IPS-20b (cell line): ENCODE measurements at regions not wholly inside any gene's neighbourhood (a gene's known extent, or its start where the extent isn't known, plus 50 kb on each side); places are given as distances from the start of the nearest gene placed in this dataset.

Experiments
- H3K27ac ChIP-seq: one replicate; pipeline ENCODE4 v1.5.1; 2013; ENCODE audit warnings: low read length
- H3K27me3 ChIP-seq: 2 replicates; pipeline ENCODE4 v1.6.1; 2013; ENCODE audit warnings: mild to moderate bottlenecking, low read length, inconsistent platforms; ENCODE audit not compliant: insufficient read depth
- H3K36me3 ChIP-seq: 2 replicates; pipeline ENCODE4 v1.6.1; 2013; ENCODE audit warnings: low read depth, mild to moderate bottlenecking, inconsistent platforms, low read length, moderate library complexity; ENCODE audit not compliant: insufficient read depth
- H3K4me1 ChIP-seq: 2 replicates; pipeline ENCODE4 v1.6.1; 2013; ENCODE audit warnings: mild to moderate bottlenecking, control low read depth, inconsistent platforms, low read length, moderate library complexity; ENCODE audit not compliant: insufficient read depth
- H3K4me3 ChIP-seq: 2 replicates; pipeline ENCODE4 v1.5.1; 2013; ENCODE audit warnings: mild to moderate bottlenecking, low read length, inconsistent platforms
- H3K9ac ChIP-seq: 2 replicates; pipeline ENCODE4 v1.6.1; 2013; ENCODE audit warnings: low read depth, mild to moderate bottlenecking, inconsistent platforms, low read length, moderate library complexity
- H3K9me3 ChIP-seq: 2 replicates; pipeline ENCODE4 v1.6.1; 2013; ENCODE audit warnings: mild to moderate bottlenecking, low read depth, low read length, inconsistent platforms; ENCODE audit not compliant: insufficient read depth

DNA sequence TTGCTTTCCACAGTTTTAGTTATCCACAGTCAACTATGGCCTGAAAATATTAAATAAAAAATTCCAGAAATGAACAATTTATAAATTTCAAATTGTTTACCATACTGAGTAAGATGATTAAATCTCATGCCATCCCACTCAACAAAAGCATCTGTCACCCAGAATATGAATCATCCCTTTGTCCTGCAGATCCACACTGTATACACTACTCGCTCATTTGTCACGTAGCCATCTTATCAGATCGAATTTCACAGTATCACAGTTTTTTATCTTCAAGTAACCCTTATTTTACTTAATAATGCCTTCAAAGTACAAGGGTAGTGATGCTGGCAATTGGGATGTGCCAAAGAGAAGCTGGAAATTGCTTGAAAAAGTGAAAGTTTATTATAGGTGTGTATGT lies 291.8 kb upstream of the LRATD1 start:
- H3K9ac ChIP-seq: no peak overlapping the region
- no peaks in the 10 kb centered on the region for H3K27me3 ChIP-seq
- H3K4me1 ChIP-seq: no peaks in the 10 kb centered on the region
- no peaks in the 10 kb centered on the region for H3K9me3 ChIP-seq
- no peaks in the 10 kb centered on the region for H3K36me3 ChIP-seq
- H3K4me3 ChIP-seq: no peak overlapping the region
- no peak overlapping the region for H3K27ac ChIP-seq

DNA sequence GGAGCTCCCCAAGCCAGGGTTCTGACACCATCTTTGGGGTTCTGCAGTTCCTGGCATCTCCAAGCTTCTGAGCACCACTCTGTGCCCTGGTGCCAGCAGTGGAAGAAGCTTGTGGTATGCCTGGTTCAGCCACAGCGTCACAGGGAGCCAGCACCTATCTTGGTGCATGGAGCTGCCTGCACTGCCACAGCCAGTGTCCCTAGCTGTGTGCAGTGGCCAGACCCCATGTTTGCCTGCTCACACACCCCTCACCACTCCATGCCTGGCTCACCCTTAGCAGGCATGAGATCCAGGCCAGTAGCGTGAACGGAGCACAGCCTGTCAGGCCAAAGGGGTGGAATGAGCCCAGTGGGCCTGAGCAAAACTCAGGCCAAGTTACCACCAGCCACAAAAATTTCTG lies 290.2 kb upstream of the LRATD1 start:
- Histone ChIP-seq H3K27ac (no peak overlapping the region), H3K36me3 (no peaks in the 10 kb centered on the region), H3K9ac (no peak overlapping the region), H3K4me3 (no peak overlapping the region), H3K27me3 (no peaks in the 10 kb centered on the region), H3K9me3 (no peaks in the 10 kb centered on the region), H3K4me1 (no peaks in the 10 kb centered on the region)

- no peaks in the 10 kb centered on the region for H3K27me3 ChIP-seq
- H3K36me3 ChIP-seq: no peaks in the 10 kb centered on the region
- no peaks in the 10 kb centered on the region for H3K4me1 ChIP-seq
- H3K4me3 ChIP-seq: no peak overlapping the region
- H3K27ac ChIP-seq: no peak overlapping the region
- H3K9ac ChIP-seq: no peak overlapping the region
- H3K9me3 ChIP-seq: no peaks in the 10 kb centered on the region
Measured at GRCh38 chr2:14344355-14344754, 288.2 kb upstream of the LRATD1 start.

DNA sequence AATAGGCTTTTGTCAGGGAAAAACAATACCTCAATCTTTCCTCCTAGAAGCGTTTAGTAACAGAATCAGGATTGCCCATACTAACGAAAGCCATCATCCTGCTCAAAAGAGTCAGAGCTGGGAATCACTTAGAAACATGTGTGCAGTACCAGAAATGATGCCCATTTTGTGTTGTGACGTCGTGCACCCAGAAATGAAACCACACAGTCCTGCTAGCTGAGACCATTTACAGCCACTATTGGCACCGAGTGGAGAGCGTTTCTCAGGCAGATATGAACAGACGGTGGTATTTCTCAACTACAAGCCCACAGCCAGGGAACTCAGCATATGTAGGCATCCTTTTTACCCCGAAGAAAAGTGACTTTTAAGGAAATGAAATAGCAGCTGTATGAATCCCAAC lies 284.3 kb upstream of the LRATD1 start:
- H3K27ac ChIP-seq: no peak overlapping the region
- H3K4me1 ChIP-seq: no peaks in the 10 kb centered on the region
- H3K4me3 ChIP-seq: no peak overlapping the region
- H3K9ac ChIP-seq: no peak overlapping the region
- H3K27me3 ChIP-seq: no peaks in the 10 kb centered on the region
- H3K9me3 ChIP-seq: no peaks in the 10 kb centered on the region
- H3K36me3 ChIP-seq: no peaks in the 10 kb centered on the region

- Histone ChIP-seq H3K27me3 (no peaks in the 10 kb centered on the region), H3K36me3 (no peaks in the 10 kb centered on the region), H3K4me1 (no peaks in the 10 kb centered on the region), H3K9ac (no peak overlapping the region), H3K9me3 (no peaks in the 10 kb centered on the region), H3K4me3 (no peak overlapping the region), H3K27ac (no peak overlapping the region)
Measured at GRCh38 chr2:14350856-14351255, 281.7 kb upstream of the LRATD1 start.

DNA sequence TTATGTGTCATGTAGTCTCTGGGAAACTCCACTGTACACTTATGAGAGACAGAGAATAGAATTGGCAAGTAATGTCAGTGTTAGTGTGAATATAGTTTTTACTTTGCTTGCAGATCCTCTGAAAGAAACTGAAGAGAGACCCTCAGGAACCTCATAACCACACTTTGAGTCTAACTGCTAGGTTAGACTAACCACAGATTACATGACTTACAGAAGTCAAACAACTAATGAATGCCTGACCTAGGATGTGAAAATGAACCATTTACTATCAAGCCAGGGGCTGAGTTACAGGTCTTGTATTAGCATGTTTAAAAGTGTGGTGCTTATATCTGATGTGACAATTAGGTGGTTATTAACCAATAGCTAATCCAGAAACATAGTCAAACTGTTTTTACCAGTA lies 280.4 kb upstream of the LRATD1 start:
- no peaks in the 10 kb centered on the region for H3K4me1 ChIP-seq
- H3K9ac ChIP-seq: no peak overlapping the region
- H3K36me3 ChIP-seq: no peaks in the 10 kb centered on the region
- H3K27ac ChIP-seq: no peak overlapping the region
- no peaks in the 10 kb centered on the region for H3K27me3 ChIP-seq
- no peaks in the 10 kb centered on the region for H3K9me3 ChIP-seq
- H3K4me3 ChIP-seq: no peak overlapping the region

GRCh38 chr2:14354231-14354630 lies 278.3 kb upstream of the LRATD1 start:
- H3K4me1 ChIP-seq: no peaks in the 10 kb centered on the region
- no peaks in the 10 kb centered on the region for H3K27me3 ChIP-seq
- no peak overlapping the region for H3K4me3 ChIP-seq
- no peaks in the 10 kb centered on the region for H3K9me3 ChIP-seq
- no peak overlapping the region for H3K9ac ChIP-seq
- H3K36me3 ChIP-seq: no peaks in the 10 kb centered on the region
- no peak overlapping the region for H3K27ac ChIP-seq

GRCh38 chr2:14355102-14355501 lies 277.4 kb upstream of the LRATD1 start:
- no peak overlapping the region for H3K4me3 ChIP-seq
- no peak overlapping the region for H3K9ac ChIP-seq
- no peaks in the 10 kb centered on the region for H3K27me3 ChIP-seq
- H3K36me3 ChIP-seq: no peaks in the 10 kb centered on the region
- no peaks in the 10 kb centered on the region for H3K9me3 ChIP-seq
- H3K4me1 ChIP-seq: no peaks in the 10 kb centered on the region
- H3K27ac ChIP-seq: no peak overlapping the region

DNA sequence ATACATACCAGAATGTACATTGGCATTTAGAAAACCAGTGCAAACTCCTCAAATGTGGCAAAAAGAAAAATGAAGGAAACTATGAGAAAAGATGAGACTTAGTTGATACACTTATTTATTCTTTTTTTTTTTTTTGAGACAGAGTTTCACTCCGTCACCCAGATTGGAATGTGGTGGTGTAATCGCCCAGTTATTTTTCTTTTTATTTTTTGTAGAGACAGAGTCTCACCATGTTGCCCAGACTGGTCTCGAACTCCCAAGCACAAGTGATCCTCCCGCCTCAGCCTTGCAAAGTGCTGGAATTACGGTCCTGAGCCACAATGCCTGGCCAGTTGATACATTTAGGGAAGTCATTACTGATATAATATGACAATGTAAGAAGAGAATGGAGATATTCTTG lies 274.2 kb upstream of the LRATD1 start:
- H3K27ac ChIP-seq: no peak overlapping the region
- H3K36me3 ChIP-seq: no peaks in the 10 kb centered on the region

GRCh38 chr2:14358774-14359173 lies 273.7 kb upstream of the LRATD1 start:
- Histone ChIP-seq H3K36me3 (no peaks in the 10 kb centered on the region), H3K9me3 (no peaks in the 10 kb centered on the region), H3K9ac (no peak overlapping the region), H3K27me3 (no peaks in the 10 kb centered on the region), H3K4me1 (no peaks in the 10 kb centered on the region), H3K4me3 (no peak overlapping the region), H3K27ac (no peak overlapping the region)

More for the DNA sequence above, 274.2 kb upstream of the LRATD1 start:
- H3K9me3 ChIP-seq: no peaks in the 10 kb centered on the region
- no peaks in the 10 kb centered on the region for H3K4me1 ChIP-seq
- H3K27me3 ChIP-seq: no peaks in the 10 kb centered on the region
- no peak overlapping the region for H3K9ac ChIP-seq
- no peak overlapping the region for H3K4me3 ChIP-seq

- Histone ChIP-seq H3K9ac (no peak overlapping the region), H3K4me3 (no peak overlapping the region), H3K4me1 (no peaks in the 10 kb centered on the region), H3K27ac (no peak overlapping the region), H3K9me3 (no peaks in the 10 kb centered on the region), H3K27me3 (no peaks in the 10 kb centered on the region), H3K36me3 (no peaks in the 10 kb centered on the region)
Measured at GRCh38 chr2:14363137-14363536, 269.4 kb upstream of the LRATD1 start.

- H3K27me3 ChIP-seq: no peaks in the 10 kb centered on the region
- H3K27ac ChIP-seq: no peak overlapping the region
- H3K9ac ChIP-seq: no peak overlapping the region
- no peaks in the 10 kb centered on the region for H3K36me3 ChIP-seq
- no peaks in the 10 kb centered on the region for H3K9me3 ChIP-seq
- no peak overlapping the region for H3K4me3 ChIP-seq
- H3K4me1 ChIP-seq: no peaks in the 10 kb centered on the region
Measured at GRCh38 chr2:14363976-14364375, 268.5 kb upstream of the LRATD1 start.

DNA sequence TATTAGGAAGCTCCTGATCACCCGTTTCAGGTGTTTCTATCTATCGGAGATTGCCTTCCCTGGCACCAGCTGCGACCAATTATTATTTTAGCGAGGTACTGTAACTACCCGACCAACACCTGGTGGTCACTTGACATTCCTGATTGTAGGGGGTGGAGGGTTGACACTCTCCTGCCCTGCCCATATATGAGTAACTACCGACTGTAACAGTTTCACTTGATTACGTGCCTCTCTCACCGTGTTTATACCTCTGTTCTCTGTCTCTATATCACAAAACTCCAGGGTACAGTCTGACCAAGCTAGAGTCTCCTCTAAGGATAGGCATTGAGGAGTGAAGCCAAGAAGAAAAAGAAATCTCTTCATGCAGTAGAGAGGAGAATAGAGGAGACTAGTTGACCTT lies 268.0 kb upstream of the LRATD1 start:
- Histone ChIP-seq H3K9me3 (no peaks in the 10 kb centered on the region), H3K27ac (no peak overlapping the region), H3K4me1 (no peaks in the 10 kb centered on the region), H3K9ac (no peak overlapping the region), H3K36me3 (no peaks in the 10 kb centered on the region), H3K4me3 (no peak overlapping the region), H3K27me3 (no peaks in the 10 kb centered on the region)
